ENCODE measurements at regions not wholly inside any gene's neighbourhood (a gene's known extent, or its start where the extent isn't known, plus 50 kb on each side); places are given as distances from the start of the nearest gene placed in this dataset.

DNA sequence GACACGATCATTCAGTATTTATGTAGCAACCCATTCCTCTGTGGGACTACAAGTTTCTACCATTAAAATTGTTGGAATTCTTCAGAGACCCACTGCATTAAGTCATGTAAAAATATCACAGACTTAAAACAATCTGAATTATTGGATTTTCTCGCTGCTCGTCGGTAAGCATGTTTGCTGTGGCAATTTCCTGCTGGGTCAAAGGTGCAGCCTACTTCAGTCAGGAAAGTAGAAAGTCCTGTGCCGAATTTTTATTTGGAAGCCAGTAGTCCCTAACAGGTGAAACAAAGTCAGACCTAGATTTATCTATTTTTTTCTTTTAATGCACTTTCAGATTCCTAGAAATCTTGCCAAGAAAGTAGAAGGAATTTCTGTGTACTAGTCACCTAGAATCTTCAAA is 110.4 kb upstream of the MYL2 start:
- ATAC-seq, result no peak
- Histone ChIP-seq H3K9me3 (no peaks in the 10 kb centered on the region), H3K27ac (no peak overlapping the region), H3K27me3 (peaks cover 54 to 97% of the 10 kb centered on the region in 2 donors), H3K36me3 (no peaks in the 10 kb centered on the region), H3K4me3 (no peak overlapping the region), H3K4me1 (peaks cover 0 to 13% of the 10 kb centered on the region in 2 donors)
- no peak for DNase-seq
- intact Hi-C loops (cut with DNase I), result no loop called here
- TF ChIP-seq, protein P1, sequence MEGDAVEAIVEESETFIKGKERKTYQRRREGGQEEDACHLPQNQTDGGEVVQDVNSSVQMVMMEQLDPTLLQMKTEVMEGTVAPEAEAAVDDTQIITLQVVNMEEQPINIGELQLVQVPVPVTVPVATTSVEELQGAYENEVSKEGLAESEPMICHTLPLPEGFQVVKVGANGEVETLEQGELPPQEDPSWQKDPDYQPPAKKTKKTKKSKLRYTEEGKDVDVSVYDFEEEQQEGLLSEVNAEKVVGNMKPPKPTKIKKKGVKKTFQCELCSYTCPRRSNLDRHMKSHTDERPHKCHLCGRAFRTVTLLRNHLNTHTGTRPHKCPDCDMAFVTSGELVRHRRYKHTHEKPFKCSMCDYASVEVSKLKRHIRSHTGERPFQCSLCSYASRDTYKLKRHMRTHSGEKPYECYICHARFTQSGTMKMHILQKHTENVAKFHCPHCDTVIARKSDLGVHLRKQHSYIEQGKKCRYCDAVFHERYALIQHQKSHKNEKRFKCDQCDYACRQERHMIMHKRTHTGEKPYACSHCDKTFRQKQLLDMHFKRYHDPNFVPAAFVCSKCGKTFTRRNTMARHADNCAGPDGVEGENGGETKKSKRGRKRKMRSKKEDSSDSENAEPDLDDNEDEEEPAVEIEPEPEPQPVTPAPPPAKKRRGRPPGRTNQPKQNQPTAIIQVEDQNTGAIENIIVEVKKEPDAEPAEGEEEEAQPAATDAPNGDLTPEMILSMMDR (IDR thresholded peaks at IDR 0.05), result no peak

DNA sequence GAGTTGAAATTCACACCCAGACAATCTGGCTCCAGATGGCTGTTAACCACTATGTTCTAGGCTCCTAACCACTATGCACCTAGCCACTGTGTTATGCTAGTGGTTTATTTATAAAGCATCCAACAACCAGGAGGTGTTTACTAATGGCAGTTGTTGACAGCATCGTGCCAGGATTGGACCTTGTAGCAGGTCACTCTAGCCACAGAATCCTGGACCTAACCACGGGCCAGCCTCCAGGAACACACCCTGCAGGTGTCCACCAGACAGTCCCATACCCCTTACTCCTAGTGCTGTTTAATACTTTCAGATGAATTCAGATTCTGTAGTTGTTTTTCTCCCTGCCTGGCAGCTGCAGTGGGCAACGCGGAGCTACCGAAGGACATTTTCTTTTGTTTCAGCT is 109.4 kb upstream of the MYL2 start:
- no peaks in the 10 kb centered on the region for H3K9me3 ChIP-seq
- peaks cover 43 to 97% of the 10 kb centered on the region in 2 donors for H3K27me3 ChIP-seq
- intact Hi-C loops (cut with DNase I), result loop anchor here in 1 of 2 donors (10.0 kb wide), 1 partner anchor 245 kb away; no protein-coding TSS in a partner anchor
- ATAC-seq, result no peak
- no peak for DNase-seq
- TF ChIP-seq, protein P1 (IDR thresholded peaks at IDR 0.05), result no peak
- H3K4me3 ChIP-seq, result no peak overlapping the region
- H3K27ac ChIP-seq, result no peak overlapping the region
- H3K36me3 ChIP-seq, result no peaks in the 10 kb centered on the region
- peaks cover 0 to 13% of the 10 kb centered on the region in 2 donors for H3K4me1 ChIP-seq

DNA sequence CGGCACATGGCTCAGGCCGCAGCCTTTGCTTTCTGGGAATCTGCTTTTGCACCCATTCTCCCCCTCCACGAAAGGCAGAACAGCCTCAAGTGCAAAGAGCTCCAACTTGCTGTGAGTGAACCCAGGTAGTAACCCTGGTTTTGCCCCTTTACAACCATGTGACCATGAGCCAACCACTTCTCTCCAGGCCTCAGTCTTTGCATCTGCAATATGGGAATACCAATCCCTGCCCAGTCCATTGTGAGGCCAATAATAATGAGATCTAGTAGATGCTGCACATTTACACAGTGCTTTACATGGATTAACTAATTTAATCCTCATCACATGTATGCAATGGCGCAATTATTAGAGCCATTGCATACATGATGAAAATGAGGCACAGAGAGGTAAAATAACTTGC is 108.9 kb upstream of the MYL2 start:
- intact Hi-C loops (cut with DNase I), result loop anchor here in 1 of 2 donors (10.0 kb wide), 1 partner anchor 245 kb away; no protein-coding TSS in a partner anchor
- Histone ChIP-seq H3K4me1 (peaks cover 0 to 10% of the 10 kb centered on the region in 2 donors), H3K27me3 (peaks cover 40 to 97% of the 10 kb centered on the region in 2 donors), H3K4me3 (no peak overlapping the region), H3K9me3 (no peaks in the 10 kb centered on the region), H3K27ac (no peak overlapping the region), H3K36me3 (no peaks in the 10 kb centered on the region)
- DNase-seq, result no peak
- no peak for ATAC-seq
- TF ChIP-seq, protein P1 (IDR thresholded peaks at IDR 0.05), result no peak

DNA sequence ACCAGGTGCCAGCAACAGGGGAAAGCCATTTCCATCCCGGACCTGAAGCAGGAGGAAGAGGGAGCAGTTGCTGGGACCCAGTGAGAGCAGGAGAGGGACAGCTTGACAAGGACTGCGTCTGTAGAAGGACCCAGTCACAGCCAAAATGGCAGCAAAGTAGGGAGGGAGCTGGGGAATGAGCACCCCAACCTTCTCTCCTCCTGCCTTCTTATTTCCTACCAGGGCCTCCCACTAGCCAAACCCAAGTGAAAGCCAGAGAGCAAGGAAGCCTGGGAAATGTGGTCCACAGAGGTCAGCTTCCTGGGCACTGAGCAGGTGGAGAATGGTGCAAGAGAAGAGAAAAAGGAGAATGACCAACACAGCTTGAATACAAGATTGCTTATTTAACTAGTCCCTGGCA is 108.5 kb upstream of the MYL2 start:
- intact Hi-C loops (cut with DNase I), result loop anchor here in 1 of 2 donors (10.0 kb wide), 1 partner anchor 246 kb away; no protein-coding TSS in a partner anchor
- Histone ChIP-seq H3K36me3 (no peaks in the 10 kb centered on the region), H3K4me1 (peaks cover 0 to 6% of the 10 kb centered on the region in 2 donors), H3K9me3 (no peaks in the 10 kb centered on the region), H3K27ac (no peak overlapping the region), H3K4me3 (no peak overlapping the region), H3K27me3 (peaks cover 38 to 97% of the 10 kb centered on the region in 2 donors)
- ATAC-seq, result no peak
- DNase-seq, result no peak
- TF ChIP-seq, protein P1 (IDR thresholded peaks at IDR 0.05), result no peak

DNA sequence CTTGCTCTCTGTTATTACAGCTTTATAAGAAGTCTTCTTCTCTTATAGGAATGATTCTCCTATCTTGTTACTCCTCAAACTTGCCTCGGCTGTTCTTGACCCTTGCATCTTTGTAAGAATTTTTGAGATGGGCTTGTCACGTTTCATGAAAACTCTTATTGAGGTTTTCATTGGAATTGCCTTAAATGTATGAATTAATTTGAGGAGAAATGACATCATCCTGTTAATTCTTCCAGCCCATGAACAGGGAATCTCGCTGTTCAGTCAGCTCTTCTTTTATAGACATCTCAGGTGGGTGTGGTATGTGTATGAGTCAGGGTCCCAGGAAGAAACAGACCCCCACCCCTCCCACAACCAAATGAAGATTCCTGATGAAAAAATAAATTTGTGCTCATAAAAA is 107.1 kb upstream of the MYL2 start:
- peaks cover 26 to 96% of the 10 kb centered on the region in 2 donors for H3K27me3 ChIP-seq
- intact Hi-C loops (cut with DNase I), result loop anchor here in 1 of 2 donors (10.0 kb wide), 1 partner anchor 247 kb away; no protein-coding TSS in a partner anchor
- H3K4me1 ChIP-seq, result no peaks in the 10 kb centered on the region
- no peak overlapping the region for H3K27ac ChIP-seq
- H3K36me3 ChIP-seq, result no peaks in the 10 kb centered on the region
- no peak overlapping the region for H3K4me3 ChIP-seq
- DNase-seq (no peak), ATAC-seq (no peak)
- TF ChIP-seq, protein P1 (IDR thresholded peaks at IDR 0.05), result no peak
- no peaks in the 10 kb centered on the region for H3K9me3 ChIP-seq
